ENCODE measurements at regions not wholly inside any gene's neighbourhood (a gene's known extent, or its start where the extent isn't known, plus 50 kb on each side); places are given as distances from the start of the nearest gene placed in this dataset.

- POLR2A ChIA-PET, result interaction anchor here (0.7 to 2.2 kb wide), 6 partner anchors 11 to 62 kb away, joined by 3 to 11 read pairs (median 4); no protein-coding TSS in a partner anchor
- TF ChIP-seq EZH2phosphoT487 (IDR thresholded peaks at IDR 0.05; ENCODE audit: borderline replicate concordance, low read depth, low read length) (no peak), CTCF (conservative IDR thresholded peaks at IDR 0.05; ENCODE audit: low read length) (no peak)
- Histone ChIP-seq H3K4me3 (ENCODE audit: low read depth, low read length, poor library complexity, severe bottlenecking) (peak overlapping the region; percentile 53), H3K36me3 (ENCODE audit: insufficient read depth, low read length) (peaks cover 24% of the 10 kb centered on the region), H3K27ac (ENCODE audit: low read depth, low read length, poor library complexity, severe bottlenecking) (peak overlapping the region; percentile 98), H3K4me2 (ENCODE audit: low read length) (peak overlapping the region; percentile 88), H3K79me2 (ENCODE audit: insufficient read depth, low read depth, low read length) (no peaks in the 10 kb centered on the region), H4K20me1 (ENCODE audit: insufficient read depth, low read length) (no peaks in the 10 kb centered on the region), H3K9me3 (ENCODE audit: low read length) (peaks cover 31% of the 10 kb centered on the region), H3K9me2 (ENCODE audit: insufficient read depth, low read length) (no peaks in the 10 kb centered on the region), H2AFZ (ENCODE audit: low read length) (no peak overlapping the region; the same call in 1 of the 2 replicates), H3K4me1 (ENCODE audit: insufficient read depth, low read length, poor library complexity, severe bottlenecking) (peaks cover 67% of the 10 kb centered on the region)
- peak; percentile 99 for DNase-seq (ENCODE audit: low spot score)
- intact Hi-C loops (cut with micrococcal nuclease; ENCODE audit: unreplicated experiment), result loop anchor here (2.0 to 5.0 kb wide), 5 partner anchors 37 to 588 kb away; partner anchors contain the start of gene CPPED1
- CTCF ChIA-PET (ENCODE audit: unreplicated experiment), result interaction anchor here (1.4 kb wide), 1 partner anchor 41 kb away, joined by 3 read pairs; no protein-coding TSS in a partner anchor
- TSS peak; percentile 99 for BruUV-seq (replicated peaks)
These were observed 488.9 kb downstream of the SHISA9 start for GRCh38 chr16:13390093-13390985.

- intact Hi-C loops (cut with micrococcal nuclease; ENCODE audit: unreplicated experiment), result loop anchor here (2.0 to 5.0 kb wide), 5 partner anchors 36 to 589 kb away; partner anchors contain the start of gene CPPED1
- H3K79me2 ChIP-seq (ENCODE audit: insufficient read depth, low read depth, low read length), result no peaks in the 10 kb centered on the region
- peaks cover 67% of the 10 kb centered on the region for H3K4me1 ChIP-seq (ENCODE audit: insufficient read depth, low read length, poor library complexity, severe bottlenecking)
- no peaks in the 10 kb centered on the region for H4K20me1 ChIP-seq (ENCODE audit: insufficient read depth, low read length)
- peaks cover 20% of the 10 kb centered on the region for H3K36me3 ChIP-seq (ENCODE audit: insufficient read depth, low read length)
- TF ChIP-seq EZH2phosphoT487 (IDR thresholded peaks at IDR 0.05; ENCODE audit: borderline replicate concordance, low read depth, low read length) (no peak), CTCF (conservative IDR thresholded peaks at IDR 0.05; ENCODE audit: low read length) (no peak)
- DNase-seq (ENCODE audit: low spot score), result no peak
- TSS peak; percentile 99 for BruUV-seq (replicated peaks)
- peak overlapping the region; percentile 52; the same call in 1 of the 2 replicates for H2AFZ ChIP-seq (ENCODE audit: low read length)
- no peaks in the 10 kb centered on the region for H3K9me2 ChIP-seq (ENCODE audit: insufficient read depth, low read length)
- CTCF ChIA-PET (ENCODE audit: unreplicated experiment), result interaction anchor here (1.4 kb wide), 1 partner anchor 40 kb away, joined by 3 read pairs; no protein-coding TSS in a partner anchor
- peak overlapping the region; percentile 46 for H3K4me3 ChIP-seq (ENCODE audit: low read depth, low read length, poor library complexity, severe bottlenecking)
- peak overlapping the region; percentile 98 for H3K27ac ChIP-seq (ENCODE audit: low read depth, low read length, poor library complexity, severe bottlenecking)
- POLR2A ChIA-PET, result interaction anchor here (0.7 to 2.2 kb wide), 9 partner anchors 9 to 68 kb away, joined by 3 to 11 read pairs (median 4); no protein-coding TSS in a partner anchor
- peaks cover 26% of the 10 kb centered on the region for H3K9me3 ChIP-seq (ENCODE audit: low read length)
- peak overlapping the region; percentile 88 for H3K4me2 ChIP-seq (ENCODE audit: low read length)
These were observed 489.5 kb downstream of the SHISA9 start for GRCh38 chr16:13390986-13391305.

All from OCI-LY7 (cell line).